ENCODE measurements at regions not wholly inside any gene's neighbourhood (a gene's known extent, or its start where the extent isn't known, plus 50 kb on each side); places are given as distances from the start of the nearest gene placed in this dataset.
"Not testable (repeated sequence)": the region's sequence is repeated elsewhere in the genome, so short reads cannot be mapped to it uniquely, and the experiment has no call there.

GRCh38 chr5:51172903-51173626, 210.2 kb upstream of the ISL1 start:
- no peak for DNase-seq

DNA sequence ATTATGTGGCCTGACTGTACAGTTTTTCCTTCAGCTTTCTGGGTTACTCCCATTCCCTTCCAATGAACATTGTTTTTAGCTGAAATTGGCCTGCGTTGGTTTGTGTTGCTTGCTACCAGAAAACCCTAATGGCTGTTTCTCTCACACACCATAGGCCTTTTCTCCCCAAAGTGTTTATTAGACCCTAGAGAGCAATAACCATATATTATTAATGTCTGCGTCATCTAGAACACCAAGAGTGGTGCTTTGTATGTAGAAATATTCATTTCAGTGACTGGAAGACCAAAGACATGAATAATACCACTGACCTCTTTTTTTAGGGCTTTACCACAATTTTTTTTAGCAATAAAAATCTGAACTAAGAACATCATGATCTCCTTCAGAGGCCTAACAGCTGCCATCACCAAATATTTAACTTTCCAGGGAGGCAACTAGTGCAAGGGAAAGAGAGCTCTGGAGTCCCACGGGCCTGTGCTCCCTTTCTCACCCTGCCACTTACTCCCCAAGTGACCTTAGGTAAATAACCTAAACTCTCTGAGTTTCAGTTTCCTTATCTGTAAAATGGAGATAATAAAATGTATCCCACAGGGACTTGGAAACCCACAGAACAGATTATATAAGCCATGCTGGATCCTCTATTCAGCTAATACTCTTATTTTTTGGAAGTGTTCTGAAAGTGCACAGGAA, 201.9 kb upstream of the ISL1 start:
- no peak for DNase-seq

DNA sequence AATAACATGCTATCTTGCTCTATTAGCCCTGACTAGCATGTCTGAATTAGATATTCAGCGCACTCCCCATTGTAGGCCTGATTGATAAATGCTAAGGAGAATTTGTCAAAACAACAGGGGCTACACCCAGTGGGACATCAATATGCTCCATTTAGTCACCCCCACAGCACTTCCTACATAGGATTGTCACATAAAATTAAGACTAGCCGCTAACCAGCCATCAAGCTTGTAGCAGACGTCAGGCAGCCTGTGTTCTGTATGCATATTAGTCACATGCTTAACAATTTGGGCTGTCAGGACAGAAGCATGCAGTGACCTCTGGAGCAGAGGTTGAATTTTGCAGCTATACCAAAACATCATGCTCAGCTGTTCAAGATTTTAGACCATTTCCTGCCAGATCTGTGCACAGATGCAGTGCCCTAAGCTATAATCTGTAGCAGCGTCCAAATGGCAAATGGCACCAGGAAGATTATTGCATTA, 197.4 kb upstream of the ISL1 start:
- DNase-seq: no peak

DNA sequence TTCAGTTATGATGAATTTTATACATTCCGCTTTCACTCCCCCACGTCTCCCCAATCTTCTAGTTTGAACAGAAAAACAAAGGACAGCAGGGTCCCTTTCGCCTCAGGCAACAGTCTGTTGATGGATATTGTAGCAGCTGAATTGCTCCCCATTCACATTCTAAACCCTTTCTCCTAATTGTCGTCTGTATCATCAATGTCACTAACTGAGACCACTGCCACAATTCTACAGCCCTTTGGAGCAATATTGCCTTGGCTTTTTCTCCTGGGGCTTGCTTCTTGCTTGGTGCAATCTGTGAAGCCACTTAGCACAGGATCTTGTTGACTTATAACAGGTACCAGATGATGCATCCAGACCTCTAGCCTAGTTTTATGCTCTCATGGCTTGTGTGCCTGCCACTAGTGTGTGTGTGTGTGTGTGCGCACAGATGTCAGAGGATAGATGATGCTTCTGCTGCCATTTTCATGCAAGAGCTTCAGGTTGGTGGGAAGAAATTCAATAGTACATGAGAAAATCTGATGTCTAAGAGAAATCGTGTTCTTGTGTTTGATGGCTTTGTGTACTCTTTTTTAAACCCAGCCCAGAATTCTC, 195.2 kb upstream of the ISL1 start:
- DNase-seq: no peak

- DNase-seq: no peak
These were observed 188.6 kb upstream of the ISL1 start for GRCh38 chr5:51194671-51195070.

- DNase-seq: no peak
These were observed 182.2 kb upstream of the ISL1 start for GRCh38 chr5:51201024-51201423.

DNA sequence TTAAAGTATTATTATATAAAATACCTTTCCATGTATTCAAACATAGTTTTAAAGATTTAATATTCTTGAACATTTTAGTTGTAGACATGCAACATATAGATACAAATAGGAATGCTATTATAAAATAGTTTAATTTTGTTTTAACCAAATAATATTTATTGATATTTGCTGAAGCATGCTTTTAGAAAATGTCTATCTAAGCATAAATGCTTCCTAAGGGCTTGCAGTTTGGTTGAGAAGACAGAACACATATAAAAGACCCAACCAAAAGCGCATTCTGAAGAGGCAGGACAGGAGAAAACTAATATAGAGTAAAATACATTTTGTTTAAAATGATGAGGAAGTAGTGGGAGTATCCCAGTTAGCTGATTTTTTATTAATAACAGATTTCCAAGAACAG, 181.5 kb upstream of the ISL1 start:
- no peak for DNase-seq

- DNase-seq: no peak
These were observed 181.1 kb upstream of the ISL1 start for GRCh38 chr5:51202161-51202560.

DNA sequence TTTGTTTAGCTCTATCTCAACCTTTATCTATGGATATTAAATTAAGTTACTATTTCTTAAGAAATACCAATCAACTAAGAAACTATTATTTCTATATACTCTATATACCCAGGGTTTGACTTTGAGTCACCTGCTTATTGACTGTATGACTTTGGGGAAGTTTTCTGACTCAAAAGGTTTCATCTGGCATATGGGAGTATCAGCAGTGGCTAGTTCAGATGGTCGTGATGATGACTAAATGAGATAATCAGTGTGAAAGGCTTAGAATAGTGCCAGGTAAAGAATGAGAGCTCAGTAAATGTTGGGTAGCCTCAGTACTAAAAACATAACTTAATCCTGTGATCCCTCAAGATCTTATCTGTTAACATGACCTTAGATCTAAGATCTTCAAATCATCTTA, 179.7 kb upstream of the ISL1 start:
- DNase-seq: no peak

GRCh38 chr5:51208296-51208695, 175.0 kb upstream of the ISL1 start:
- no peak for DNase-seq

GRCh38 chr5:51214746-51215145, 168.5 kb upstream of the ISL1 start:
- DNase-seq: no peak

DNA sequence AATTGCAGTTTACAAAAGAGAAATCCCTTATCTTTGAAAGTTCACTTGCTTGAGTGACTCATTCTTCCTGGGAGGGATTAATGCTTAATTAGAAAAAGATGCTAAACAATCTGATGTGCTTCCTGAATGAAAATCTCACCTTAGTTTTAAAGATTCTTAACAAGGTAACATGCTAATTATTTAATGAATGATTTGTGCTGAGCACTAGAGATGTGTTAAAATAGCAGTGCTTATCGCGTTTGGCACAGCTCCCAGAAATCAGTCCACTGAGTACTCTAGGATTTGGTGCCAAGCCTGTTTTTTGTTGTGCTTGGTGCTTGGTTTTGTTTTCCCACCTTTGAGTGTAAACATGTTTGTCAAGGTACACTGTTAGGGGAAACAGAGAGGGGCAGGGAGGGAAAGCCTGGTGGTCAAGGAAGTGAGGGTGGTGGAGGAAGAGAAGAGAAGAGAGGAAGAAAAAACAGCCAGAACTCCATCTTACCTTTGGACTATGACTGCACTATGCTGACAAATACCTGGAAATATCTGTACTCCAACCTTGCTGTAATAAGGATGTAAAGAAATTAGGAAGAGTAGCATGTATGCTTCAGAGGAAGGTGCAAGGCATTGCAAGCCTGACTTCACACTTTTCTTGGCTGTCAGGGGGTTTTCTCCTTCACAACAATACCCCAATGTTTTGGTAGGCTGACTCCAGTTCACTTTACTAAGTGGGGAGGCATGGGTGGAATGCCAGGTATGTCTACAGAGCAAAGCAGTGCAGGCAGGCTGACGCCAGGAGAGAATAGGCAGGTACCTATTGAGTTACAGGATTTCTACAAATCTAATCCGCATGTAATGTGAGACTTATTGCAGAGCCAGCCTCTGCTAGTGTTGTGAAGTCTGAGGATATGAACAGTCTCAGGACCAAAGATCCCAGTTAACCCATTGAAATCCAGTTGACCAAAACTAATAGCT, 157.2 kb upstream of the ISL1 start:
- DNase-seq: no peak

DNA sequence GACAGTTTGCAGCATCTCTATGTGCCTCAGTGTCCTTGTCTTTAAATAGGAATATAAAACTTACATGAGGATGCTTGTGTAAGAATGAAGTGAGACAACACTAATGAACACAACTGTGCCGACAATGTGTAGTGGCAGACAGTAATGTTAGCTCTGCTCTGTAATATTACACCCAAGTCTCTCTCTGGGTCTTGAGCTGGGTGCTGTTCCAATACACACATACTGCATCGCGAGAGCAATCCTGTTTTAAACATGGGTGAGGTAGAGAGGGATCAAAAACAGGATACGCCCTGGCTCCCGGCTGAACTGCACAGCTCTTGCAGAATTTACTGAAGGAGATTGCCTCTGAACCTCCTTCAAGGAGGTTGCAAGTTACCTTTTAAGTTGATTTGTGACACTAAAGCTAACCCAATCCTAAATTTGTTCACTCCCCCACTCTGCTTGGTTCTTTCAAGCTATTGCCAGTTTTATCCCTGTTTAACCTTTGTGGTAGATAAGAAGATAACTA, 155.2 kb upstream of the ISL1 start:
- no peak for DNase-seq

- no peak for DNase-seq
These were observed 152.9 kb upstream of the ISL1 start for GRCh38 chr5:51230336-51230735.

DNA sequence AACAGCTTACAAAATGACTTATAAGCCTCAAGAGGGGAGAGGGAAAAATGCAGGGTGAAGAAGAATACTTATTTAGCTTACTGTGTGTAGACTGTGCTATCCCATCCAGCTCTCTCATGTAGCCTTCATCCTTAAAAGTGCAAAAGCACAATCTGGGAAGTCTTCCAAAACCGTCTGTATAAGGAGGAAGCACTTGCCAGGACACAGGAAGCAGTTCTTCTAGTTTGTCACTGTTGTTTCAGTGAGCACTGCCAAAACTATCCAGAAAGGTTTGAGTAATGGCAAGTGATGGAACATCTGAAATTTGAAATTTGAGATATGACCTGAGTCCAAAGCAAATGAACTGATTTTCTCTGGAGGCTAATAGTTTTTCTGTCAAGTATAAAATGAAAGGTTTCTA, 140.8 kb upstream of the ISL1 start:
- DNase-seq: no peak

GRCh38 chr5:51250957-51251356, 132.3 kb upstream of the ISL1 start:
- not testable (repeated sequence) for DNase-seq

GRCh38 chr5:51271261-51271660, 112.0 kb upstream of the ISL1 start:
- DNase-seq: no peak

DNA sequence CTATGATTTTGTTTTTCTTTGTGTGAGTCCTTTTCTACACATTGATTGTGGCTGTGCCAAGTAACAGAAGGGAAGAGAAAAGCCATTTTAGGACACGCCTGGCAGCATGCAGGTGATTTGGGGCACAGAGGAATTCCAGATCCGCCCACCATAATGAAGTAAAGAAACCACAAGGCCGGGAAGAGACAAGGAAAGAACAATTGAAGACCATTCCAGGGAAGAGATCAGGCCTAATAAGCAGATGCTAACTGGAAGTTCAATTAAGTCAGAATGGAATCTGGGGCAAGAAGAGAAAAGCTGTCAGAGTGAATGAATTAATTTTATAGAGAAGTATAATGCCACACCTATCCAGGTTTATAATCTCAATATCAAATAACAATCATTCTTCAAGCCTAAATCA, 110.2 kb upstream of the ISL1 start:
- no peak for DNase-seq

DNA sequence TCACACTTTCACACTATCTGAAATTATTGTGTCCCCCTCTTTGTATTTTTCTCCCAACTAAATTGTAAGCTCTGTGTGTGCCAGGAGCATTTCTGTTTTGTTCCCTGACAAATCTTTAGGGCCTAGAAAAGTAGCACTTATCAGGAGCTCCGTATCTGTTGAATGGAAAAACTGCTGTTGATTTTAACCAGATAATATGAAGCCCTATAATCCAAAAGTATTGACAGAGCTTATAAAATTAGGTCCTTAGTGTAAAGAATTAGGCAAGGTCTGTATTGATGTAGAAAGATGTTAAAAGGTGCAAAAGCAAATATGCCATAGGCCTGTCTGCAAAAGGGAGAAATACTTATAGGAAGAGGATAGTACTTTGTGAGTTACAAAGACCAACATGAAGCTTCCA, 109.4 kb upstream of the ISL1 start:
- DNase-seq: no peak

DNA sequence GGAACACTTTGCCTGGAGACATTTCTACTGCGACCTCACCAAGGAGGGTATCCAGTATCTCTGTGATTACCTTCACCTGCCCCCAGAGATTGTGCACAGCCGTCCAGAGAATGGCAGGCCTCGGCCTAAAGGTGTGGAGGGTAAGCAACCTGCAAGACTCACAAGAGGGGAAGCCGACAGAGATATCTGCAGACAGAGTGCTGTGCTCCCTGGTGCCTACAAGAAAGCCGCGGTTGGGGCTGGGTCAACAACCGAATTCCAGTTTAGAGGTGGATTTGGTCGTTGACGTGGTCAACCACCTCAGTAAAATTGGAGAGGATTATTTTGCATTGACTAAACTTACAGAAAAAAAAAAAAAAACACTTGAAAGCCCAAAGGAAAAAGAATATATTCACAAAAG, 107.8 kb upstream of the ISL1 start:
- DNase-seq: no peak

- no peak for DNase-seq
These were observed 107.0 kb upstream of the ISL1 start for GRCh38 chr5:51276250-51276649.

GRCh38 chr5:51278539-51278938, 104.7 kb upstream of the ISL1 start:
- no peak for DNase-seq

All from stimulated activated CD4-positive, alpha-beta T cell treated with anti-CD3 and anti-CD28 coated beads, Interleukin-1b, Interleukin-23, amount 100 ng/mL, for 48 hours (primary cell).